Subcutaneous abdominal adipose tissue (tissue), 5 donors: ENCODE measurements at regions not wholly inside any gene's neighbourhood (a gene's known extent, or its start where the extent isn't known, plus 50 kb on each side); places are given as distances from the start of the nearest gene placed in this dataset.

ENCODE experiments used
- H3K27ac ChIP-seq: one replicate; pipeline ENCODE4 v1.7.0; 2013; ENCODE audit warnings: low read depth, mild to moderate bottlenecking, inconsistent platforms, low read length, moderate library complexity
- H3K27me3 ChIP-seq, 5 donors: one replicate each; pipeline ENCODE4 v1.7.0; 2013; ENCODE audit warnings: low read length in 5 of 5, inconsistent platforms in 1 of 5; ENCODE audit not compliant: control insufficient read depth in 5 of 5, insufficient read depth in 4 of 5
- H3K36me3 ChIP-seq, 5 donors: one replicate each; pipeline ENCODE4 v1.7.0; 2013; ENCODE audit warnings: low read length in 5 of 5; ENCODE audit not compliant: control insufficient read depth in 5 of 5, insufficient read depth in 5 of 5
- H3K4me1 ChIP-seq, 5 donors: one replicate each; pipeline ENCODE4 v1.7.0; 2013; ENCODE audit warnings: low read length in 5 of 5, mild to moderate bottlenecking in 3 of 5, moderate library complexity in 1 of 5; ENCODE audit not compliant: control insufficient read depth in 5 of 5, insufficient read depth in 5 of 5
- H3K4me3 ChIP-seq, 5 donors: one replicate each; pipeline ENCODE4 v1.7.0; 2013; ENCODE audit warnings: low read length in 5 of 5, low read depth in 1 of 5
- H3K9ac ChIP-seq, 5 donors: one replicate each; pipeline ENCODE4 v1.7.0; 2013; ENCODE audit warnings: low read length in 5 of 5, mild to moderate bottlenecking in 4 of 5, moderate library complexity in 3 of 5
- H3K9me3 ChIP-seq, 5 donors: one replicate each; pipeline ENCODE4 v1.7.0; 2013; ENCODE audit warnings: low read length in 5 of 5; ENCODE audit not compliant: control insufficient read depth in 5 of 5
- donor health status: healthy.
- donor health status: healthy.
- donor health status: healthy.
- donor health status: healthy.
- donor health status: healthy.

DNA sequence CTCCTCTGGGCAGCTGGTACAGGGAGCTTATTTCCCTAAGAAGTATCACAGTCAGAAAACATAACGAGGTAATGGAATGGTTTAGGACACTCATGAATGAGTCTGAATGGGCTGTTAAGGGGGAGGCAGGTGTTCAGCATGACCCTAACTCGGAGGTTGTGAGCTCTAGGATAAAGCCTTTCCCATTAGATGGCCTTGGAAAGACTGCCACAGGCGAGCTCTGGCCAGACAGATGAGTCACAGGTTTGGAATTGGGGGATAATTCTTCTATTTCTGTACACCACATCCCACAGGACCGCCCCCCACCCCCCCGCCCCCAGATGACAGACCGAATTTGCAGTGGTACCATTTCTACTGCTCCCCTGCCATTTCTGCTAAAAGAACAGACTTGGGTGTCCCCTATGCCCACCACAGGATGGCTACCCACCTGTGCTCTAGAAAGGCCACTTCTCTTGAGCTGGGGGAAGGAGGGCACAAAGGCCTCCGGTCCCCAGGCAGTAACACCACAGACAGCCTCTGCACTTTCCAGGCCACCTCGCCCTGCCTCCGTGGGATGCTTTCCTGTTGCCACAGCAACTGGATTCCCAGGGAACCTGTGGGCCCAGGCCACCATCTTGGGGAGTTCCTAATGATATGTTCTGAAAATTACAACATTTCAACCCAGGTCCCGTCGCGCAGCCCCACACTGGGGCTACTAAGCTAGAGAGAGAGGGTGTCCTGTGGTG, 76.7 kb downstream of the TRIM29 start:
- Histone ChIP-seq H3K4me1 (no peaks in the 10 kb centered on the region), H3K9ac (no peak overlapping the region), H3K9me3 (no peaks in the 10 kb centered on the region), H3K4me3 (no peak overlapping the region), H3K27me3 (peaks cover 6 to 37% (median 24%) of the 10 kb centered on the region in 5 donors), H3K27ac (no peak overlapping the region), H3K36me3 (no peaks in the 10 kb centered on the region)

DNA sequence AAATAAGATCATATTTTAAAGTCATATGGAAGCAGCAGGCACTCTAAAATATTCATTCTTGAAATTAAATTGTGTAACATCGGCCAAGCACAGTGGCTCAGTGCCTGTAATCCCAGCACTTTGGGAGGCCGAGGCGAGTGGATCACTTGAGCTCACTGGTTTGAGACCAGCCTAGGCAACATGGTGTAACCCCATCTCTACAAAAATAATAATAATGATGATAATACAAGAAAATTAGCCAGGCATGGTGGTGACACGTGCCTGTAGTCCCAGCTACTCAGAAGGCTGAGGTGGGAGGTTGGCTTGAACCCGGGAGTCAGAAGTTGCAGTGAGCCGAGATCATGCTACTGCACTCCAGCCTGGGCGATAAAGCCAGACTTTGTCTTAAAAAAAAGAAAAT, 77.4 kb downstream of the TRIM29 start:
- H3K27ac ChIP-seq: no peak overlapping the region
- H3K9ac ChIP-seq: no peak overlapping the region
- H3K27me3 ChIP-seq: peaks cover 0 to 32% (median 23%) of the 10 kb centered on the region in 5 donors
- H3K4me1 ChIP-seq: no peaks in the 10 kb centered on the region
- no peaks in the 10 kb centered on the region for H3K36me3 ChIP-seq
- H3K9me3 ChIP-seq: no peaks in the 10 kb centered on the region
- H3K4me3 ChIP-seq: no peak overlapping the region

DNA sequence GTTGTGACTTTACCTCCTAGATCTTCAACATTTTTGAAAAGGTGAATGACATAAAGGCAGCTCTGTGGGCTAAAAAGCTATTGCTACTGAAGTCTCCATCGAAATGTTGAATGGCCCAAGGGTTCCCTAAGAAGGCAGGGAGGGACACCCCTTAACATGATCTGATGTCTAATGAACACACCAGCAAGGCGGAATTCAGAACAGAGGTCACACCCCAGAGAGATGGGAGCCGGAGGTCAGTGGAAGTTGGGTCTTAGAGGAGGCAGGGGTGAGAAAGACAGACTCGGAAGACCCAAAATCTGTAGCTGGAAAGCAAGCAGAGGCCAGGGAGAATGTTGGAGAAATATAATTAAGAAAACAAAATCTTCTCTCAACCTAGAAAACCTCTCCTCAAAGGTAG, 79.0 kb downstream of the TRIM29 start:
- Histone ChIP-seq H3K4me3 (no peak overlapping the region), H3K27ac (no peak overlapping the region), H3K9me3 (no peaks in the 10 kb centered on the region), H3K36me3 (no peaks in the 10 kb centered on the region), H3K4me1 (no peaks in the 10 kb centered on the region), H3K27me3 (peaks cover 0 to 26% (median 23%) of the 10 kb centered on the region in 5 donors), H3K9ac (no peak overlapping the region)

DNA sequence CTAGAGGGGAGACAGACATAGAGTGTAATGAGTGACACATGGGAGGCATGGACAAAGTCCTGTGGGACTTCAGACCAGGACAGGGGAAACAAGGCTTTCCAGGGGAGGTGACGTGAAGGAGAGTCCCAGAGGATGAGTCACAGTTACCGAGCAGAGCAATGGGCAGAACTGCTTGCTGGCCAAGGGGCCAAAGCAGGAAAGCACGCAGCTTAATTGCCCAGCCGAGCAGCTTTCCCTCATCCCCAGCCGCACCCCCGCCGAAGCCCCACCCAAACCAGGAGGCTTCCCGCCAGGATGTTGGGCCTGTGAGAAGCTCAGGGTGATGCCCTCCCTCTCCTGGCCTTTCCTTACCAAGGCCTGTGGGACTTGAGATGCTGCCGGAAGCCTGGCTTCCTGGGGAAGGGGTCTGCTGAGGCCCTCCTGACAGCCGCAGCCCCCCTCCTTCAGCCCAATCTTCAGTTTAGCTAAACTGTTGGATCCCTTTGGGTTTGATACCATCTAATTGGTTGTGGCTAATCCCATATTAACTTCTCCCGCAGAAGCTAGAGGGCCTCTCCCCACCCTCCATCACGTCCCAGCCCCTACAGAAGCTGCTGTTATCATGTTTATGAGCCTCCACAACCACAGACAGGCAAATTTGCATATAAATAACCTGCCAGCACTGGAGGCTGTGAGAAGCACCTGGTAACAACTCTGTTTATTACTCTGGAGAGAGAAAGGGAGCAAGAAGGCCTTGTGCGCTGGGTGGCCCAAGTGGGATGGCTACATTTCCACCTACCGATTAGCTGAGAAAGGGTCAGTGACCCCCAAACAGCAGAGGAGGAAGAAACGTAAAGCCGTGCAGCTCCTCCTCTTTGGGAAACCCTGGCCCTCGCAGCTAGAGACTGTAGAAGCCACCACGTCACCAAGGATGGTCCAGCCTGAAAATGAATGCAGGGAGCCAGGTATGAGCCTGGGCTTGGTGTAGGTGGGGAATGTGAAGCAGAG, 80.0 kb downstream of the TRIM29 start:
- no peak overlapping the region for H3K27ac ChIP-seq
- H3K36me3 ChIP-seq: no peaks in the 10 kb centered on the region
- peaks cover 0 to 21% (median 19%) of the 10 kb centered on the region in 5 donors for H3K27me3 ChIP-seq
- H3K4me3 ChIP-seq: no peak overlapping the region
- H3K4me1 ChIP-seq: no peaks in the 10 kb centered on the region
- no peak overlapping the region for H3K9ac ChIP-seq
- H3K9me3 ChIP-seq: peaks cover 0 to 2% (median under 1%) of the 10 kb centered on the region in 5 donors

DNA sequence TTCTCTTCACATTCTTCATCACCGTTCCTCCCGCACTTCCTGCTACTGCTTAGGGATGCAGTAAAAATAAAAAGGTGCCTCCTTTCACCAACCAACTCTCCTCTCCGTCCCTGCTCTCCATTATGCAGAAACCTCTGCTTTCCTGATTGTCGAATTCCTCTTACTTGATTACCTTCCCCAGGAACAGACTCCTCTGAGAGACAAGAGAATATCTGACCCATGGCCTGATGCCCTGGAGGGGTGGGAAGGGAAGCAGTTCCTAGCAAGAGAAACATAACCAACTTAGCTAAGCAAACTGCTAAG, 80.9 kb downstream of the TRIM29 start:
- no peak overlapping the region for H3K9ac ChIP-seq
- peaks cover 0 to 20% (median 13%) of the 10 kb centered on the region in 5 donors for H3K27me3 ChIP-seq
- H3K27ac ChIP-seq: no peak overlapping the region
- no peaks in the 10 kb centered on the region for H3K36me3 ChIP-seq
- peaks cover 0 to 4% (median 3%) of the 10 kb centered on the region in 5 donors for H3K9me3 ChIP-seq
- H3K4me3 ChIP-seq: no peak overlapping the region
- H3K4me1 ChIP-seq: no peaks in the 10 kb centered on the region

DNA sequence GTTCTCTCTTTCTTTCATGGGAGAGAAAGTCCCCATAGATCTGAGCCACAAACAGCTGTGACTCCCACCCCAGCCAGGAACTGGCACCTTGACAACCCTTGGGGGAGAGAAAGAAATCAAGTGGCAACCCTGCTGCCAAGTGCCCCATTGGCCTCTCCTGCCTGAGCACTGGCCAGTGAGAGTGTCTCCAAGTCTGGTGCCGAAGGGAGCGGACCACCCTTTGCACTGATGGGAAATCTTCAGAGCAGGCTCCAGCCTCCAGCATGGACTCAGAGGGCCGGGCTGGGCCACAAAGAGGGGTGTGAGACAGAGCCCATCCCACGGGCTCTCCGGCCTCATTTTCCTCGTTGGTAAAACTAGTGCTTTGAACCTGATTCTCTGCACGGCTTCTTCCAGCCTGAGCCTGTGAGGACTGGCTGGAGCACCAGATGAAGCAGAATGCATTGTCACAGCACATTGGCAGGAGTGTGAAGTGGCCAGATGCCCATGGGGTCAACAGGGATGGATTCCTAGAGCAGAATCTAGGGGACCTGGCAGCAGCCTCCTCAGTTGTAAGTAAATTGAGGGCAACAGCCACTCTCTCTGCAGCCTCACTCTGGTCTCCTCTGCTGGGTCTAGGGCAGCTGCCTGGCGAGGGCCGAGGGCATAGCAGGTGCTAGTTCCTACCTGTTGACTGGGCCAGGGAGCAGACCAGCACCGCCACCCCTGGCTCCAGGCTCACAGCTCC, 81.4 kb downstream of the TRIM29 start:
- no peak overlapping the region for H3K27ac ChIP-seq
- H3K27me3 ChIP-seq: peaks cover 0 to 18% (median 8%) of the 10 kb centered on the region in 5 donors

DNA sequence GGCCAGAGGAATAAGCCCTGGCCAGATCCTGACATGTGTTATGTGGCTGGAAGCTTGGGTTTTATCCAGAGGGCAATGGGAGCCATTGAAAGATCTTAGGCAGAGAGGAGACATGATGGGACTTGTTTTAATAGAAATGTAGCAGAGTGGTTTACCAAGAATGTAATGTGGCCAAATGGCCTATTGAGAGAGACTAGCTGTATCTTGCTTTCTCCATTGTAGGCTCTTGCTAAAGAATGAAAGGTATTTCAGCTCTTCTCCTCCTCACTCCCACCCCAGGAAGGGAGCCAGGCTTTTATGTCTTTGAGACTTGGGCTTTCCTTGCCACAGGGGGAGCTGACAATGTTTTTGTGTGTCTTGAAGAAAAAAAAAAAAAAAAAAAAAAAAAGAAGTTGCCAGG, 82.3 kb downstream of the TRIM29 start:
- Histone ChIP-seq H3K4me1 (no peaks in the 10 kb centered on the region), H3K9me3 (peaks cover 0 to 9% (median 3%) of the 10 kb centered on the region in 5 donors), H3K4me3 (no peak overlapping the region), H3K9ac (no peak overlapping the region), H3K36me3 (no peaks in the 10 kb centered on the region), H3K27ac (no peak overlapping the region), H3K27me3 (peaks cover 0 to 16% (median 6%) of the 10 kb centered on the region in 5 donors)

More for the DNA sequence above, 81.4 kb downstream of the TRIM29 start:
- no peak overlapping the region for H3K9ac ChIP-seq
- no peak overlapping the region for H3K4me3 ChIP-seq
- peaks cover 0 to 9% (median 3%) of the 10 kb centered on the region in 5 donors for H3K9me3 ChIP-seq
- H3K4me1 ChIP-seq: no peaks in the 10 kb centered on the region
- no peaks in the 10 kb centered on the region for H3K36me3 ChIP-seq

DNA sequence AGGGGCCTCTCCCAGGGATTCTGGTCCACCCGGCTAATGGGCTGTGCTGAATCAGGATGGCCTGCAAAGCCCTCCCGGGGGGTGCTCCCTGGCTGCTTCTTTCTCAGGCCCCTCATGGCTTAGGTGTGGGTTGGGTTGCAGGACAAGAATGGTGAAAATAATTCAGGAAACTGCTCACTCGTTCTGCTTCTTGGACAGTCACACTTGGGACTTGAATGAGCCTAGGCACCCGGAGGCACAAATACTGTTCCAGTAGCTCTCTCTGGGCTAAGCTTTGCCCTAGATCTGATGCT, 83.2 kb downstream of the TRIM29 start:
- H3K4me1 ChIP-seq: no peaks in the 10 kb centered on the region
- no peaks in the 10 kb centered on the region for H3K36me3 ChIP-seq

DNA sequence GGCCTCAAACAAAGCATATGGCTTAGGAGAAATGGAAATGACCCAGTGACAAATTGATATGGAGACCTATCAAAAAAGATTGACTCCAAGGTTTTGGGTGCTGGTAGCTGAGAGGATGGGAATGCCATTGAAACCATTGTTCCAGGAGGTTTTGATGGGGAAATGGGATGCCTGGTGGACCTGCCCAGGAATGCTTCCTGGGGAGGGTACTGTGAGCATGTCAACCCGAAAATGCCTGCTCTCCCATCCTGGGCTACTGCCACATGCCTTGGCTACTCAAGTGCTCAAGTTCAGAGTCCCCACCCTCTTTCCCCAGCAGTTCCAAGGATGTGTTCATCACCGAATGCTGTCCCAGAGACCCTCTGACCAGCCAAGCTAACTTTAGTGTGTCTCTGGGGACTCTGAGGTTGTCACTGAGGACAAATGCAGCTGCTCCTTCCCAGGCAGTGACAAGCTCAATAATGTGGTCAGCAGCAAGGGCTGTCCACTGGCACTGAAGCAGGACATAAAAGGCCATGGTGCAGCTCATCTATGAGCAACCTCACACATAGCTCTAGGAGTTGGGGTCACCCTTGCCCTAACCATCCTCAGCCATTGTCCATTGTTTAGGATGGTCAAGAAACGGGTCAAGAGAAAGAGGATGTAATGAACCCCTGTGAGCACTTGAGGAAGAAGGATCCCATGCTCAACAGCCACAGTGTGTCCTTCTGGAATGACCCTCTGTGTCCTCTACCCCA, 83.7 kb downstream of the TRIM29 start:
- H3K36me3 ChIP-seq: no peaks in the 10 kb centered on the region
- H3K9ac ChIP-seq: no peak overlapping the region
- H3K9me3 ChIP-seq: peaks cover 0 to 9% (median 3%) of the 10 kb centered on the region in 5 donors
- H3K27me3 ChIP-seq: peaks cover 0 to 16% (median 6%) of the 10 kb centered on the region in 5 donors
- no peaks in the 10 kb centered on the region for H3K4me1 ChIP-seq
- H3K27ac ChIP-seq: no peak overlapping the region
- H3K4me3 ChIP-seq: no peak overlapping the region

More for the DNA sequence above, 83.2 kb downstream of the TRIM29 start:
- peaks cover 0 to 9% (median 3%) of the 10 kb centered on the region in 5 donors for H3K9me3 ChIP-seq
- peaks cover 0 to 16% (median 6%) of the 10 kb centered on the region in 5 donors for H3K27me3 ChIP-seq
- no peak overlapping the region for H3K9ac ChIP-seq
- H3K27ac ChIP-seq: no peak overlapping the region
- no peak overlapping the region for H3K4me3 ChIP-seq
